Caki2 (cell line): ENCODE measurements at regions not wholly inside any gene's neighbourhood (a gene's known extent, or its start where the extent isn't known, plus 50 kb on each side); places are given as distances from the start of the nearest gene placed in this dataset.
"Not testable (repeated sequence)": the region's sequence is repeated elsewhere in the genome, so short reads cannot be mapped to it uniquely, and the experiment has no call there.

Experiments
- DNase-seq: peaks from one replicate; pipeline ENCODE4 v3.0.0-alpha.2; 2015; ENCODE audit warnings: low read depth
- in situ Hi-C: cut with HindIII; loops from 2 replicates; pipeline ENCODE4 v1.10.0; 2016; ENCODE audit warnings: low sequenced_read_pairs, low pct_unique_long_range_greater_than_20kb, mixed read lengths

DNA sequence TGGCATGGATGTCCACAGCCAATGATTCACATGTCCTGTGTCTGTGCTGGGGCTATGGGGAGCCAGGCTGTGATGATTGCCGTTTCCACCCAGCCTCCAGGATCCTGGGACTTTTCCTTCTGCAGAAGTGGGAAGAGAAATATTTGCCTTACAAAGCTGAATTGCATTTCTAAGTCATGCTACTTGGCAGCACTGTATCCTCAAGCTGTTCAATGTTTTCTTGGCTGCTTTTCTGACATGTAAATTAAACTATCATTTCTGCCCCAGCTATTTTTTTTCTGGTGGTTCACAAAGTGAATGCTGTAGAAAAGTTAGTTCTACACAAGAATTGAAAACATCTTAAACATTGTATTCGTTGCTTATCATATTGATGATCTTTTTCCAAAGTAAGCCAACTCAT is 51.9 kb upstream of the TCERG1L start:
- no peak for DNase-seq
- in situ Hi-C loops: no loop called here

GRCh38 chr10:131371571-131371970 is 60.0 kb upstream of the TCERG1L start:
- no peak for DNase-seq
- in situ Hi-C loops: no loop called here

- DNase-seq: no peak
- in situ Hi-C loops: no loop called here
Measured at GRCh38 chr10:131381576-131381975, 70.1 kb upstream of the TCERG1L start.

DNA sequence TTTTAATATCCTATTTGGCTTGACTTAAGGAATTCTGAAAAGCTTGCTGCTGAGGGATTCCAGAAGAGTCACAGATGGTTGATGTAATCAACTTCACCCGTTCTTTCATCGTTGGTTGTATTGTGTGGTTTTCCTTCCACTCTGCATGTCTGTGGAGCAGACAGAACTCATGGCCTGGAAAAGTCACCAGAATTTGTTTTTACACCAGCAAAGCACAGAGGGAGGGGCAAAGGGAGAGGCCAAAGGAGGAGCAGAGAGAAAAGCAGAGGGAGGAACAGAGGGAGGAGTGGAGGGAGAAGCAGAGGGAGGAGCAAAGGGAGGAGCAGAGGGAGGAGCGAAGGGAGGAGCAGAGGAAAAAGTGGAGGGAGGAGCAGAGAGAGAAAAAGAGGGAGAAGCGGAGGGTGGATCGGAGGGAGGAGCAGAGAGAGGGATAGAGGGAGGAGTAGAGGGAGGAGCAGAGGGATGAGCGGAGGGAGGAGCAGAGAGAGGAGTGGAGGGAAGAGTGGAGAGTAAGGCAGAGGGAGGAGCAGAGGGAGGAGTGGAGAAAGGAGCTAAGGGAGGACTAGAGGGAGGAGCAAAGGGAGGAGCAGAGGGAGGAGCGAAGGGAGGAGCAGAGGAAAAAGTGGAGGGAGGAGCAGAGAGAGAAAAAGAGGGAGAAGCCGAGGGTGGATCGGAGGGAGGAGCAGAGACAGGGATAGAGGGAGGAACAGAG is 73.8 kb upstream of the TCERG1L start:
- peak; percentile 15 for DNase-seq
- in situ Hi-C loops: not testable (repeated sequence)

DNA sequence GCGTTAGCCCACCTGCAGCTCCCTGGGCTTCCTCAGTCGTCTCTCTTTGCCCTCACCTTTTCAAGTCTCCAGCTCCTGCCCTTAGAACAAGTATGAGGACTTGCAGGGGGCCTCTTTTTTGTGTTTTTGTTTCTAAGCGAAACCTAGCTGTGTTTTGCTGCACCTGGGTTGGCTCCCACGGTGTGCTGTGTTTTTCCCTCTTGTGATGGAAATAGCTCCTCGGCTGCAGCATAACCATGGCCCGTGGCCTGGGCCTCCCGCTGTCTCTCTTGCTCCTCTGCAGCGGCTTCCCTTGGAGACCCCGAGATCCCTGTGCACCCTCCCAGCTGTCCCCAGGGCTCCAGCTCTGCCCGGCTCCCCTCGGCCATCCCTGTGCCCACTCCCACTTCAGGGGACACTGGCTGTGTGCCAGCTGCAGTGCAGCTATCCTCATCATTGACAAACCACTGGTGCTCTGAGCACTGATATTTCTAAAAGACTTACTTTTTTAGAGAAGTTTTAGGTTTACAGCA is 75.6 kb upstream of the TCERG1L start:
- in situ Hi-C loops: no loop called here
- DNase-seq: no peak

DNA sequence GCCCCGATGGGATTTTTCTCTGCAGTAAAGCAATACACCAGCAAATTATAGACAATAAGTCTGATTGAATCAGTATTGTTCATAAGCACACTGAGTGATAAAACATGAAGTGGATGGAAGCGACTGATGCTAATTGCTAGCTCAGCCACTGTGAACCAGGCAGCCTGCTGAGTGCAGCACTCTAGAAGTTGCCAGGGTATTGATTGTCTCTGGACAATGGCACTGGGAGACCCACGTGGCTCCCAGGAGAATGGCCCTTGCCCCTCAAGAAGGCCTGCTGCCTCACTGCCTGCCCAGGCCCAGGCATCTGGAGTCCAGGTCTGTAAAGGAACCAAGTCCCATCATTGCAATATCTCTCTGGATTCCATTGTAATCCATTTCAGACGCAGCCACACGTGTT is 80.4 kb upstream of the TCERG1L start:
- in situ Hi-C loops: no loop called here
- no peak for DNase-seq

GRCh38 chr10:131396121-131397050 is 84.9 kb upstream of the TCERG1L start:
- in situ Hi-C loops: no loop called here
- DNase-seq: peak; percentile 40

GRCh38 chr10:131398166-131398565 is 86.6 kb upstream of the TCERG1L start:
- no peak for DNase-seq
- in situ Hi-C loops: no loop called here

DNA sequence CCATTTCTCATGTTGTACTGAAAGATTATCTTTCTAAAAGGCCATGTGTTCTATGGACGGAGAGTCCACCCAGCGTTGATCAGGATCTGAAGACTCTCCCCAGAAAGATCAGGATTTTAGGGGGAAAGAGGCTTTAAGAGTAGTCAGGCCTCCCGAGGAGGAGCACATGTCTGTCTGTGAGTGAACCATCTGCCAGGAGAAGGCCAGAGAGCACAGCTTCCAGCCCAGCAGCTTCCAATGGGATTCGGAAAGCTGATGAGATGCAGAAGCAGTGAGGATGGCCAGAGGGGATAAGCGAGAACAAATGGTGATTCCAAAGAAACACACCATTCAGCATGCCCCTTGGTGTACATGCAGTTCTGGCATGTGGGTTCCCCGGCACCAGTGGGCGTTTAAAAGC is 88.5 kb upstream of the TCERG1L start:
- in situ Hi-C loops: no loop called here
- no peak for DNase-seq

DNA sequence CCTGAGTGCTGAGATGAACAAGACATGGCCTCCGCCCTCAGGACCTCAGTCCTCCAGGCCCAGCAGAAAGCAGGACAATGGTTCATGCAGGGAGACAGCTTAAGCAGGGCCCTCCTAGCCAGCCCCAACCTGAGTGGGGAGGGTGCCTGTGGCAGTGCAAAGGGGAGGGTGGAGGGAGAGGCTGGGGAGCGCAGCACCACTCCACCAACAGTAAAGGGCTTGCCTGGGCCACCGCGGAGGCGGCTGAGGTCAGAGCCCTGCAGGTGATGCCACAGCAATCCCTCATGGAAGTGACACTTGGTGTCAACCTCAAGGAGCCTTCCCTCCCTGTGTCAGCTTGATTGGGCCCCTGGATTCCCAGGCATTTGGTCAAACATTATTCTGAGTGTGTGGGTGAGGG is 89.0 kb upstream of the TCERG1L start:
- in situ Hi-C loops: no loop called here
- no peak for DNase-seq

DNA sequence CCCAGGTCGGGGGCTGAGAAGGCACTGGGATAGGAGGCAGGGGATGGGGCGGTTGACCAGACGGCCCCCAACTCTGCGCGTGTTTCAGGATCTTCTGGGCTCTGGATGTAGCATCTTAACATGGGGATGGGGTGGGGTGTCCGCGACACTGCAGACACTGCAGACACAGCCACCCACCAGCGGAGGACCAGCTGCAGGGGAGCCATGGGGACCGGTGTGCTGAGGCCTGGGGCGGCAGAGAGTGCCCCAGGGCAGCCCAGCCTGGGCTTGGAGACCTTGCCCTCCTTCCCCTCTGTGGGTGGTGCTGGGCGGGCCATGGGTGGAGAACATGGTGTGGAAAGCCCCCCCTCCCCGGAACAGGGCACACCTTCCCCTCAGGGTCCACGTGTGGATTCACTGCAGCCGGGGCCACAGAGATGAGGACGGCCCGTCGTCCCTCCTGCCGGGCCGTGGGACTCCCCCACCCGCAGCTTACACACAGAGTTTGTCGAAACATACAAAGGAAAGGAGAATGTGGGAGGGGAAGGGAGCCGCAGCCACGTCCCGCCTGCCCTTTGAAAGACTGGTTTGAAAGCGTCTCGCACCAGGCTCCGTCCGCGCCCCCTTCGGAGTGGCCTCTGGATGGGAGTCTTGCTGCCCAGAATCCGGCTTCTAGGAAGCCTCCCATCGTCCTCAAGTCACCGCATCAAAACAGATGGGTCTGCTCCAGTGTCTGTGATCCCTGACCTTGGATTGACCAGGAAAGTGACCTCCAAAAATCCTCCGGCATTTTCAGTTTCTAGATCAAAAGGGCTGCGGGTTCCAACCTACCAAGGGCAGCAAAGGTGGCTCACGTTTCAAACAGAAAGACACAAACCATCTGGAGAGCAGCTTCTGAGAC is 91.5 kb upstream of the TCERG1L start:
- in situ Hi-C loops: no loop called here

GRCh38 chr10:131403936-131404335 is 92.4 kb upstream of the TCERG1L start:
- no peak for DNase-seq
- in situ Hi-C loops: no loop called here

More for the DNA sequence above, 91.5 kb upstream of the TCERG1L start:
- DNase-seq: no peak

GRCh38 chr10:131404886-131405285 is 93.4 kb upstream of the TCERG1L start:
- in situ Hi-C loops: no loop called here
- no peak for DNase-seq

- no peak for DNase-seq
Measured at GRCh38 chr10:131406676-131407392, 95.3 kb upstream of the TCERG1L start.

DNA sequence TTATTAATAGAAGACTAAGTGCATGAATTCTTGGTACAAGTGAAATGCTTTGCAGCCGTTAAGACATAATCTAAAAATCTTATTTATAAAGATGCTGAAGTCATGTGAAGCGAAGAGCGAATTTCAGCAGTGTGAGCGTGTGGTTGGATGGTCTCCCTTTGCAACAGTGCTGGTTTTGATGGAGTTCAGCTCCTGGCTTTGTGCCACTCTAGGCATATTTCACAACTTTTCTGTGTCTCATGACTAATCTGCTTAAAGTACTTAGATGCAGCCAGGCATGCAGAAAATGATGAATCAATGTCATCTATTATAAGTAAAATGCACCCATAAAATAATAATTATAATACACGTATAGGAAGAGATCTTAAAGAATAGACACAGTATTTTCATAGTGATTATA is 107.2 kb upstream of the TCERG1L start:
- DNase-seq: peak; percentile 18
- in situ Hi-C loops: no loop called here

More at GRCh38 chr10:131406676-131407392, 95.3 kb upstream of the TCERG1L start:
- in situ Hi-C loops: no loop called here

DNA sequence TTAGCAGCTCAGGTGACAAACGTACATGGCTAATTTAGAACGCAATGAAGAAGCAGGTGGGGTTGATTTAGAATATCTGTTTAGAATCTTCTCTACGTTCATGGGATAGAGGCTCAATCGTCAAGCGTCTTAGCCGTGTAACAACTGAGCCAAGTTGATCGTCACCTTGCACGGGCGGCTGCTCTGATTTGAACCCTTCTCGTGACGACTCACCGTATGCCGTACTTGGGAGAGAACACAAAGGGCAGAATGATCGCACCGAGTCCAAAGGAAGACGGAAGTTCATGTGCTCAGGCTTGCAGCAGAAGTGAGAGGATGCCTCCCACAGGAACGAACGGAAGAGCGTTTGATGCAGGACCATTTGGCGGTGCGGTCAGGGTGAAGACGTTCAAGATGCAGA is 108.3 kb upstream of the TCERG1L start:
- DNase-seq: no peak
- in situ Hi-C loops: no loop called here

DNA sequence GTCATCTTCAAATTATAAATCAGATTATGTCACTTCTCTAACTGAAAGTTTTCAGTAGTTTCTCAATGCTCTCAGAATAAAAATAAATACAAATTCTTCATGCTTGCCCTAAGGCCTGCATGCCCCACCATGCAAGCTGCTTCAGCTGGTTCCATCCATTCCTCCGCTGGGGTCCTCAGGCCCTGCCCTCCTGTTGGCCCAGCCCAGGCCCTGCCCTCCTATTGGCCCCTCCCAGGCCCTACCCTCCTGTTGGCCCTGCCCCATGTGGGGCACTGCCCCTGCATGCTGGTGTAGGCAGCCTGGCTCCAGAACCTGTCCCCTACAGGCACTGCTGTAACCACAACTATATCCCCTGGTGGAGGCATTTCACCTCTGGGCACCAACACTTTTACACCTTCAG is 109.3 kb upstream of the TCERG1L start:
- in situ Hi-C loops: no loop called here
- no peak for DNase-seq

DNA sequence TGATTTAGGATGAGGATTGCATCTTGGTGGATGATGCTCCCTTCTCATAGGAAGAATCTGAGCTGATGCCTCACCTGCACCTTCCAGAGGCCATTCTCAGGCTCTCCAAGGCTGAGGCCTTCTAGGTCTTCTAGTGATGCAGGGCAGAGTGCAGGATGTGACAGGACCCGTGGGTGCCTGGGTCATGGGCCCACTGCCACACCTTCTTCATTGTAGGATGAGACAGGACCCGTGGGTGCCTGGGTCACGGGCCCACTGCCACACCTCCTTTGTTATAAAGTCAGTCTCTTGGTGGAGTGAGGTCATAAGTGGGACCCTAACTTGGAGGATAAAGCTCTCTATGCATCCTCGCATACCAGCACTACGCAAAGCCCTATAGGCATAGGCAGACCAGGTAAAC is 109.9 kb upstream of the TCERG1L start:
- in situ Hi-C loops: no loop called here
- no peak for DNase-seq
